GM19467 (cell line): ENCODE measurements at regions not wholly inside any gene's neighbourhood (a gene's known extent, or its start where the extent isn't known, plus 50 kb on each side); places are given as distances from the start of the nearest gene placed in this dataset.

ENCODE experiments used
- ATAC-seq: cut with Tn5 transposase; IDR thresholded peaks from one replicate; pipeline ENCODE4 v1.9.1; 2021; ENCODE audit warnings: mild to moderate bottlenecking, moderate library complexity; ENCODE audit not compliant: unreplicated experiment

DNA sequence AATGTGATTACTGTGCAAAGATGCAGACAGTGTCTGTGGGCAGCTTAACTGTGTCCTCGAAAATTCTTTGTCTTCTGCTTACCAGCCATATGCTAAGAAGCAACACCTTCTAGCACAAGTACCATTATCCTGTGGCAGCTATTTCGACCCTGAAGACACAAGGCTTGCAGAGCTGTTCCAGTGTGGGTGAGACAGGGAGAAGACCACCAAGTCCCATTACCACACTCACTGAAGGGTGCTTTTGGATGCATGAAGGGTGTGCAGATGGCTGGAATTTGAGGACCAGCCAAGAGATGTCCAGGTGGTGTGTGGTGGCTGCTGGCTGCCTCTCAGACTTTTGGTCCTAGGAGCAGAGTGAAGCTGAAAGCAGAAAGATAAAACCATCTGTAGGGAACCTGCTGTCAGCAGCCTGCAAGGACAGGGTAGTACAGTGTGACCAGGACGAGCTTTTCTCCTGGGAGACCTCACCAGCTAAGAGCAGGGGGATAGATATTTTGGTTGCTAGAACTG lies 161.8 kb downstream of the ICE1 start:
- no peak for ATAC-seq

- no peak for ATAC-seq
Measured at GRCh38 chr5:5583832-5584231, 161.4 kb downstream of the ICE1 start.

DNA sequence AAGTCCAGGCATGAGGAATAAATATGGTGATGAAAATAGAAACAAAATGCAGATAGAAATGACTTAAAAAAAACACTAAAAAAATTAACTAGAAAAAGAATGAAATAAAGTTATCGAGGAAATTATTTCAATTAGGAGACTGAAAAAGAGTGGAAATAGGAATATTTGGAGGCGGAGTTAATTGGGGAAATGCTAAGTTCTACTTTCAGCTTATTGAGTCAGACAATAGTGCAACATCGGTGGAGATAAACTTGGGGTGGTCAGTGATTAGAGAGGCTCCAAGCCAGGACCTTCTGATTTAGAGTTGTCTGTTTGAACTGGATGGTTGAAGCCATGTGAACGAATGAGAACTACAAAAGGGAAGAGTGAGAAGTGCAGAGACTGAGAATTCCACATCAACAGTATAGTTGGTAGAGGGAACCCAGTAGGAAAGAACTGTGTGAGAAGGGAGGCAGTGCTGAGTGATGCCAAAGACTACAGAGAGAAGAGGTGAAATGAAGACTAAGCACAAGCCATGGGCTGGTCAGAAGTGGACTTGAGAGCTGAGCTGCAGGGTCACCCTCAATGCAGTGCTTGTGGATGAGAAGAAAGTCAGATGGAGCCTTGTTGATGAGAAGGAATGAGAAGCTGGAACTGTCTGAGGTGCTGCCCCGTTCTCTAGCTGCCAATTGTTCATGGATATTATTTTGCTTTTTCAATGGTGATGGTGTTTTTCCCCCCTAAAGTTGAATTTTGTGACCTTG lies 160.7 kb downstream of the ICE1 start:
- ATAC-seq, result no peak

- ATAC-seq, result no peak
Measured at GRCh38 chr5:5581080-5581479, 158.6 kb downstream of the ICE1 start.

DNA sequence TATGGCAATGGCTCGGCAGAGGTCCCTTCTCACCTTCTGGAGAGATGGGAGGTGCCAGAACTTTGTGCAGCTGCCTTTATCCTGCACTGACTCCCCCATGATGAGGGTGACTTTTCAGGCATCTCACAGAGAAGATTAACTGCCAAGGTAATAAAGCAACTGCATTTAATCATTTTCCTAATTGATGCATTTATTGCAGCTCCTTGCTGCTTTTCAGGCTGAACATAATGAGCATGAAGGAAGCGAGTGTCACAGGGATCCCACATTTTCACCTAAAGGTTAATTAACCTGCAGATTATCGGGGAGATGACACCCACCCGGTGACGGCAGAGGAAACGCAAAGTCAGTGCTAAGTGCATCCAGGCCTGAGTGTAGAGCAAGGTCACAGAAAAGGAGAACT lies 154.3 kb downstream of the ICE1 start:
- no peak for ATAC-seq

- ATAC-seq, result no peak
Measured at GRCh38 chr5:5575461-5575860, 153.0 kb downstream of the ICE1 start.

DNA sequence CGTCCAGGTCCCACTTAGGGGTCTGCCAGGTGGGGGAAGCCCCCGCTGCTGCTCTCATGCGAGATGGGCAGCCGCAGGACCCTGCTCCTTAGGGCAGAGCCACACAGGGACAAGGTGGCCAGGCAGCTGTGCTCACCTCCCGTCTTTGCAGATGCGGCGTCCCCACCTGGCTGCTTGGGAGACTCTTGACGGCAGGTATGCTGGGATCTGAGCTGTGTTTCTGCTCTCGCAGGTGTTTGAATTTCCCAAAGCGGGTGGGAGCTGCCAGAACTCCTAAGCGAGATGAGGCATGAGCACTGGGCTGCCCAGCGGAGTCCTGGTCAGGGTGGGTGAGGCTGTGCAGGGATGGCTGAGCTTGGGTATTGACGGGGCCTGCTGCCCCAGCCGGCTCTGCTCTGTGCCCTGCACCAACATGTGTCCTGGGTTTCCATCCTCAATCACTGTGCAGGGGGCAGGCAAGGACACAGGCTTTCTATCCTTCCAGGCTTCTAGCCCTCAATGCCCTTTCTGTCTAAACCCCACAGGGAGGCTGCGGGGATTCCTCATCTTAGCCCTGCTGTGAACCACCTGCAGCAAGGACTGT lies 151.4 kb downstream of the ICE1 start:
- no peak for ATAC-seq

DNA sequence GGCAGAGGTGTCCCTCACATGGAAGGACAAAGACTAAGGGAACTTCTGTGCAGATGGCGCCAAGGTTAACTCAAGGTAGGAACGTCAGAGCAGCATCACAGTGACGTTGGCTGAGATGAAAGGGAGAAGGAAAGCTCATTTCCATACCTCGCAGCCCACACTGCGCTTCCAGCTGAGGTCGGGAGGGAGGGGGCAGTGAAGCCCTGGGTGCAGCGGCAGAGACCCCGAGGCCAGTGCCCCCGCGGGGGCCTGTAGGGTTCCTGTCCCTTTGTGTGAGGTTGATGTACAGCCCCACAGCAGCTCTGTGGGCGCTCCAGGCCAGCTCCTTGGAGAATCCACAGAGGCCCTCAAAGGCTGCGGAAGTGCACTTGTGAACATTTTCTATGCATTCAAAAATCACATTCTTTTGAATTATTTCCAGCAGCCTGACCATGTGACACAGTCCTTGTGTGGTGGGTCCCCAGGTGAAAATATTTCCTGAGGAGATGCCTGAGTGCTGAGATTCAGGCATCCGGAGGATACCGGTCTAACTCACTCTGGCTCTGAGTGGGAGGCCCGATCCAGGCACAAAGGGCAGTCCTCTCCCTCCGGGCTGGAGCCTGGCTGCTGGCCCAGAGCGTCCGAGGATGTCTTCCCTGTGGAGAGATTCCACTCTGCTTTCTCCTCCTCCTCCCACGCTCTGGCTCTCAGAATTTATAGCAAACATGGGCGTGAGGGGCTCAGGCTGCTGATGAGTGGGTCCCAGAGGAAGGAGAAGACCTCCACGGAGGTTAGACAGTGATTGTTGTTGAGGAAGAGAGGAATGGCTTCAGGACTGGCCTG lies 150.7 kb downstream of the ICE1 start:
- ATAC-seq, result no peak

DNA sequence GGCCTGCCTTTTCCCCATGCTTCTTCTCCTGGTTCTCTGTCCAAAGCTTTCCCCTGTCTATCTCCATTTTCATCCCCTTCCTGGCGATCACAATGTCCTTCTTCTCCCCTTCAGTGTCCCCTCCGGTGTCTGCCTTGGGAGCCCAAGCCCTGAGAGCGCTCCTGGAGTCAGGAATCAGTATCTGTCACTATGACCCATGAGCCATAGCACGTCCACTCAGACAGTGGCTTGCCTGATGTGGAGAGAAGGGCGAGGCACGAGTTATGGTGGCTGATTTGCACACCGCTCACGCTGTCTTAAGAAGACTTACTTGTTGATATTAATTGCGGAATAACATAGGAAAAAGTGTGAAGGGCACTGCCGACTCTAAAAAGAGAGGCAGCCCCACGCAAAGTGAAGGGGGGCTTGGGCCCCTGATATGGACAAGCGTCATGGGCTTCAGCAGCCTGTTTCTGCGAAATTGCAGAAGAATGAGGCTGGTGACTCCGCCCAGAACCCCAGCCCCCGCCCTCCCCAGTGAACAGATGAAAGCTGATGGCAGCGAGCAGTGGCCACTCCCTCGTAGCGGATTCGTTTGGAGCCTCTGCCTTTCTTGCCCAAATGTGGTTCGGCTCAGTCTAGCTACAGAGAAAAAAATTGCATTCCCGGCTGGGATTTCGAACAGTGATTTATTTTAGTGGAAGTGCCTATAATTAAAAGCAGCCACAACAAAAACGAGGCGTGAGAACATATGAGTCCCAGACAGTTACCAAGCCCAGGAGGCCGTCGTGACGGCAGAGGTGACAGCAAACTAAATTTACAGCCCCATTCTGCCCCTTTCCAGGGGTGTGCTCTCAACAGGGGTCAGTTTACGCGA lies 149.8 kb downstream of the ICE1 start:
- ATAC-seq, result no peak

- no peak for ATAC-seq
Measured at GRCh38 chr5:5570646-5571045, 148.2 kb downstream of the ICE1 start.

DNA sequence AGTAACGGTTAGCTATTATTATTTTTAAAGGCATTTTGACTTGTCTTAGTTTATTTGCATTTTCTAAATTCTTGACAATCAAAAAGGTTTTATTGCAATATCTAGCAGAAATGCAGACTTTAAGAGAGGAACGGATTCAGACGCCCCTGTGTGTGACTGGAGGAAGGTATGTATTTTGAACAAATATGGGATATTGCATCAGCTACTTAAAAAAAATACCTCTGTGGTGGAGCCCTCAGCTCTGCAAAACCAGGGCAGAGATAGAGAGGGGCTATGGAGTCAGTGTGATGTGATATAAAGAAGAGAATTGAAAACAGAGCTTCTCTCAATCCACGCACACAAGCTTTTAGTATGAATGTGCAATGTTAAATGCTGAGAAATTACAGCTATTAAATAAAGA lies 142.4 kb downstream of the ICE1 start:
- no peak for ATAC-seq

GRCh38 chr5:5560016-5560415 lies 137.5 kb downstream of the ICE1 start:
- no peak for ATAC-seq

DNA sequence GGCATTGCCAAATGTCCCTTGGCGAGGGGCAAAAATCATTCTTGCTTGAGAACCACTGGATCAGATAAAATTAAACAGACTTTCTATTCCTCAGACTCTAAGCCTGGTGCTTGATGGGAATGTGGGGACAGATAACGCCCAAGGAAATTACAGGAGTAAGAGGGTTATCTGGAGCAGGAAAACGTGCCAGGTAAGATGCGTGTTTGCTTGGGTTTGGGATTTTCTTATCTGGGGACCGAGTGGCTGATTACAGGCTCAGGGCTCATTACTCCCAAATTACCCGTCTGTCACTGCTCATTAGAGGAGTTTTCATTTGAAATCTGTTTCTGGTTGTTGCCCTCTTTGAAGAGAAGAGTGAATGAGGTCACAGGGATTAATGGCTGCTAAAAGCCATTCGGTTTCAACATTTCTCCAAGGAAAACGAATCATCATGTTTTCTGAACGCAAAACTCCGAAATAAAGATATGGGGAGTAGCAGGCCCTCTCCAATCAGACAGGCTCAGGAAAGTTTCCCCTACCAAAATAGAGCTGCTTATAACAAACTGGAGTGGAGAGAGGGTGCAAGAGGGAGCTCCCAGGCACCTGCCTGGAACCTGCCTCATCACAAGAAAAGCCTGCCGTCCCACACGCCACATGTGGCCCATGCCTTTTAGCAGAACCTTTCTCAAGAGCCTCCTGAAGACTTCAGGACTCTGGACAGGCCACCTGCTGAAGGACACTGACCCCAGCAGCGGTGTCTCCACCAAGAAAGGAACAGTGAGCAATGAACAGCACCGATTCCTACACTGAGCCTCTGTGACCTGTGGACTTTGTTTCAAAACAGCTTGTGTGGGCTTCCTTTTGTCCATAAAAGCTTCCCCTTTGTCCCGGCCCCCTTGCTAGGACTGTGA lies 136.4 kb downstream of the ICE1 start:
- no peak for ATAC-seq

DNA sequence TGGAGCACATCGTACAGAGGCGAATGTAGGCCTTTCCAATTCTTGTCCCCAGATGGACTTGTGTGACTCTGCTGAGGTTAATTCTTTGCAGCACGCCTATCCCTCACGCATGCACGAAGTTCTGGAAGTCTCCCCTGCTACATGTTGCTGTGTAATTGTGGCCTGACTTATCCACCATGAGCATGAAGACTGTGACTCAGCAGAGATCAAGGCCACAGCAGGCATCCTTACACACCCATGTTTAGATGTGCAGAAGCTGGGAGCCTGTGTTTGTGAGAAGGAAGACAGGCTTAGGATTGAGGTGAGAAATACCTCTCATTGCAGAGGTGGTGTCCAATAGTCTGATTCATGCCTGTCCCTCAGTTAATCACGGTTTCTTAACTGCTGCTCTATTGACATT lies 135.6 kb downstream of the ICE1 start:
- ATAC-seq, result no peak

GRCh38 chr5:5551499-5551898 lies 129.0 kb downstream of the ICE1 start:
- ATAC-seq, result no peak

DNA sequence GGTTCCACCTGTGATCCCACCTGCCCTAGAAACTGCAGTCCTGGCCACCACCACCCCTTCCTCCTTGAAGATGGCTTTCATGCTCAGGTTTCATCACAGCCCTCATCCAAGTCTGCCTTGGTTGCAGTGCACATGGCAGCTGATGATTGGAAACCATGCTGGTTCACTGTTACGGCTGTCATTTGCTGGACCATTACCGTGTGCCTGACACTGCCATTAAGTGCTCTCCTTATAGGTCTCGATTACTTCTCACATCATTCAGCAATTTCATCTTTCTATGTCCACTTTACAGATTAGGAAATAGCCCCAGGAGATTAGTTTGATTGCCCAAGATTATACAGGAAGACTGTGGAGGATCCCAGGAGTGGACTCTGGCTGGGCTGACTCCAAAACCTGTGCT lies 123.9 kb downstream of the ICE1 start:
- ATAC-seq, result no peak

DNA sequence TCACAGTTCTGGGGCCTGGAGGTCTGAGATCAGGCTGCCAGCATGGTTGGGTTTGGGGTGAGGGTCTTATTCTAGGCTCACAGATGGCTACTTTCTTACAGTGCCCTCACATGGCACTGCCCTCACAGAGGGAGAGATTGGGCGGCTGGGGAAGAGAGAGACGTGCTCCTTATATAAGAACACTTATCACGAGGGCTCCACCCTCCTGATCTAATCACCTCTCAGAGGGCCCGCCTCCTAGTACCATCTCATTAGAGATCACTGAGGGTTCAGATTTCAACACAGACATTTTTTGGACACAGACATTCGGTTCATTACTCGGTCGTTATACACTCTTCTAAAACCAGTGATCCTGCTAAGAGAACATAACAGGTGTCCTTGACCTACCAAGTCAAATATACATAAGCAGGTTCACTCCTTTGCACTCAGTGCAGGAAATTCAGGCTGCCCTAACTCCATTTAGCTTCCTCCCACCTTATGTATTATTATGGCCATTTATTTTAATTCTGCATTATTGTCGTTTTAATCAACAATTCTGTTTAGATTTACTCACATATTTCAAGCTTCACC lies 121.7 kb downstream of the ICE1 start:
- ATAC-seq, result no peak

DNA sequence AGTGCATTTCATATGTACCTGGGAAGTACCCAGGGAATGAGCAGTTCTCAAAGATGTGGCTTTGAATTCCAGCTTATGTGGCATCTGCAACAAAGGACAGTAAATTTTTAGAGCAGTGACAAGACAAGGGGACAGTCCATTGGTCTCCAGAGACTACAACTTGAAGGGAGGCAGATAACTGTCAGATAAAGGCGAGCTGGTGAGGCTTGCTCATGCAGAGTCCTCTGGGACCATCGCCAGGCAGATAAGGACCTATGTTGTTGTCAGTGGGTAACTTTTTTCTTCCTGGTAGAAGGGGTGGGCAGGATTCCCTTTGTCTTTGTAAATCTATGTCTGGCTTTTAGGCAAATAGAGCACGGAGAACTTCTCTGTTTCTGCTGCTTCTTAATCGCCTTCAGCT lies 120.2 kb downstream of the ICE1 start:
- no peak for ATAC-seq

DNA sequence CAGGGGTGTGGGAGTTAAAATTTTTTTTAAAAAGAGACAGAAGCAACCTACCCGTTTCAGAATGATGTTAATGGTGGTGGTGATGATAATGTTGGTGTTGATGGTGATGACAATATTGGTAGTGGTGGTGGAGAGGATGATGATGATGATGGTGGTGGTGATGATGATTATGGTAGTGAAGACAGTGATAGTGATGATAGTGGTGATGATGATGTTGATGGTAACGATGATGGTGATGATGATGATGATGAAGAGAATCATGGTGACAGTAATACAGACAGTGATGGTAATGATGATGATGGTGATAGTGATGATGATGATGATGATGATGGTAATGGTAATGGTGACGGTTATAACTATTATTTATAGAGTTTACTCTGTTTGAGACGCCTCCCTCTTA lies 117.6 kb downstream of the ICE1 start:
- no peak for ATAC-seq
